Non-pigmented ciliary epithelial cell (primary cell): ENCODE measurements at regions not wholly inside any gene's neighbourhood (a gene's known extent, or its start where the extent isn't known, plus 50 kb on each side); places are given as distances from the start of the nearest gene placed in this dataset.
"Not testable (repeated sequence)": the region's sequence is repeated elsewhere in the genome, so short reads cannot be mapped to it uniquely, and the experiment has no call there.

Experiments used
- DNase-seq: peaks from one replicate; pipeline ENCODE4 v3.0.0-alpha.2; 2010; ENCODE audit warnings: low read depth

DNA sequence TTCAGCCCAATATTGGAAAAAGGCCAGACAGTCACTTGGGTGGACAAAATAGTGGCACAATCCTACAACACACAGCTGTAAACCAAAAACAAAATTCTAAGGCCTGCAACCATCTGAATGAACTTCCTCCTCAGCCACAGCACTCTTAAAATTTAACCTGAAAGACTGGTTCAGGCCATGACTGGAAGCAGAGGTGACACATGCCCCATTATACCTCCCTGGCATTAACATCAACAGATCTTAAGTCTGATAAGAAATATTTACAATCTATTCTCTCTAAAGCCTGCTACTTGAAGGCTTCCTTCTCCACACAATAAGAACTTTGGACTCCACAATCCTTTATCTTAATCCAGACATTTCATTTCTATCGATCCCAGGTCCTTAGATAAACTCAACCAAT lies 192.4 kb upstream of the LRP1B start:
- no peak for DNase-seq

DNA sequence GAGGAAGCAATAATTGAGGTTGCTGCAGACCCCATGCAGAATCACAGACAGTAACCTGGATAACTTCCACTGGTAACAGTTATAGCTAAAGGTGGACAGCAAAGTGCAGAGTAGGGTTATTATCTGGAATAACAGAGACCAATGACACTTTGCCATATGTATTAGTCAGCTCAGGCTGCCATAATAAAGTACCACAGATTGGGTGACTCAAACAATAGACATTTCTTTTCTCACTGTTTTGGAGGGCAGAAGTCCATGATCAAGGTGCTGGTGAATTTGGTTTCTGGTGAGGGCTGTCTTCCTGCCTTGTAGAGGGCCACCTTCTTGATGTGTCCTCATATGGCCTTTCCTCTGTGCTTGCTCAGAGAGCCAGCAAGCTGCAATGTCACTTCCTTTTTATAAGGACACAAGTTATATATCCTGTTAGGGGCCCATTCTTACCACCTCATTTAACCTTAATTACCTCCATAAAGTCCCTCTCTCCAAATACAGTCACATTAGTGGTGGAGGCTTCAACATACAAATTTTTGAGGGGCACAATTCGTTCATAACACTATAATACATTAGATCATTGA lies 191.0 kb upstream of the LRP1B start:
- DNase-seq, result no peak

- DNase-seq, result no peak
Measured at GRCh38 chr2:142320067-142320466, 189.3 kb upstream of the LRP1B start.

GRCh38 chr2:142316049-142316448 lies 185.2 kb upstream of the LRP1B start:
- DNase-seq, result no peak

- DNase-seq, result no peak
Measured at GRCh38 chr2:142315346-142315745, 184.5 kb upstream of the LRP1B start.

- DNase-seq, result no peak
Measured at GRCh38 chr2:142314164-142314563, 183.3 kb upstream of the LRP1B start.

GRCh38 chr2:142310530-142310929 lies 179.7 kb upstream of the LRP1B start:
- no peak for DNase-seq

GRCh38 chr2:142308744-142309143 lies 177.9 kb upstream of the LRP1B start:
- no peak for DNase-seq

GRCh38 chr2:142307616-142308115 lies 176.8 kb upstream of the LRP1B start:
- no peak for DNase-seq

DNA sequence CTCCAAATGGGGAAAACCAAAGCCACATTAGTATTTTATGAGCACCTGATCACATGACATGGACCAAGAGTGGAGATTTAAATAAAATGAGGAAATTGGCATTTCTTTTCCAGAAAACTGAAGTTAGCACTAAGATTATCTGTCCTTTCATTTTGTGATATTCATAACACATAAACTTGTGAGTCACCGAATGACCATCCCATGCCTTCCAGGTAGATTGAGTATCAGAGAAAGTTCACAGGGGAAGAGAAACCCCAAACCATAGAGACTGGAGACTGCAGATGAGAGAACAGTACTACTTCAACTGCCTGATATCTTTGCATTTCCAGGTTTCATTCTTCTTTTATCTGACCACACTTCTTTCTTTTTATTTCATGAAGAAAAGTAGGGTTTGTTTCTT lies 176.3 kb upstream of the LRP1B start:
- no peak for DNase-seq

GRCh38 chr2:142306131-142306530 lies 175.3 kb upstream of the LRP1B start:
- peak; percentile 35 for DNase-seq

- no peak for DNase-seq
Measured at GRCh38 chr2:142300517-142300916, 169.7 kb upstream of the LRP1B start.

- no peak for DNase-seq
Measured at GRCh38 chr2:142299021-142299420, 168.2 kb upstream of the LRP1B start.

- DNase-seq, result no peak
Measured at GRCh38 chr2:142294225-142294624, 163.4 kb upstream of the LRP1B start.

- DNase-seq, result peak; percentile 22
Measured at GRCh38 chr2:142291969-142292368, 161.2 kb upstream of the LRP1B start.

- DNase-seq, result no peak
Measured at GRCh38 chr2:142290931-142291330, 160.1 kb upstream of the LRP1B start.

DNA sequence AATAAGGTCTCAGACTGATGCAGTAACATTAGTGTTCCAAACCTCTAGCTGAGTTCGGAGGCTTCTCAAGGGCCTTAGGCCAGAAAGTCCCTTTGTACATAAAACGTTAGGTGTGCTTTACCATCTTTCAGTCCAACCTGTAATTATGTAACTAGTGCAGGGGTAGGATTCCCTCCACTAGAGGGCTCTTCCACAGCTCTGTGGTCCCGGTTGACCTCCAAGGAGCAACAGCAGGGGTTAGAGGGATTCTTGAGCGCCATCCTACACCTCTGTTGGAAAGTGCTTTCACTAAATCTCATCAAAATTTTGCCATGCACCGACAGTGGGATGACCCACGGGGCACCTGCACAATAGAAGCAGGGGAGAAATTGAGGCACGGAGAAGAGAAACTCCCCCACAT lies 155.8 kb upstream of the LRP1B start:
- DNase-seq, result no peak

GRCh38 chr2:142285480-142285879 lies 154.7 kb upstream of the LRP1B start:
- no peak for DNase-seq

DNA sequence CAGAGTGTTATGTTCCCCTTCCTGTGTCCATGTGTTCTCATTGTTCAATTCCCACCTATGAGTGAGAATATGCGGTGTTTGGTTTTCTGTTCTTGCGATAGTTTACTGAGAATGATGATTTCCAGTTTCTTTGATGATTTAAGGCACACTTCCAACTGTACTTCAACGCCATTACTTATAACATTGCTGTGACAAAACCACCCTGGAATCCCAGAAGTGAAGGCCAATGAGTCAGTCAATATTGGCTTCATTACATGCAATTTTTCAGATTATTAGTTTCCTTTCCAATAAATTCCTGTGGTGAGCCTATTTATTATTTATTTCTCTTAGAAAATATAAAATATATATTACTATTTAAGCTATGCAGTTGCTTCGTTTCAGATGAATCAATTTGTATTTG lies 153.5 kb upstream of the LRP1B start:
- not testable (repeated sequence) for DNase-seq

- no peak for DNase-seq
Measured at GRCh38 chr2:142280831-142281230, 150.0 kb upstream of the LRP1B start.

DNA sequence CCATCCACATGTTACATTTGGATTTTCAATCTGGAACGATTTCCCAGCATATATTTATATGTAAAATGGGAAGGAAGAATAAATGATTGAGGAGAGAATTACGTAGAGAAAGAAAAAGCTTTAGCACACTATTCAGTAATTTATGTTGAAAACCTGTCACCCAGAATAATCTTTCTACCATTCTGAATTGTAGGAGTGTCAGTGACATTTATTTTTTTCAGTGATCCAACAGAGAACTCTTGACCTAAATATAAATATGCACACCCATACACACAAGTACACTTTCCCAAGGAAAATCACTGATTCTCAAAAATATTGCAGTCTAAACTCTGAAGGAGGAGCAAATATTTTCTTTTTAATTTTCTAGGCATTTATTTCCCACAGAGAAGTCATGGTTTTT lies 140.2 kb upstream of the LRP1B start:
- no peak for DNase-seq

- DNase-seq, result no peak
Measured at GRCh38 chr2:142270291-142270690, 139.5 kb upstream of the LRP1B start.

GRCh38 chr2:142259356-142259755 lies 128.5 kb upstream of the LRP1B start:
- DNase-seq, result no peak

DNA sequence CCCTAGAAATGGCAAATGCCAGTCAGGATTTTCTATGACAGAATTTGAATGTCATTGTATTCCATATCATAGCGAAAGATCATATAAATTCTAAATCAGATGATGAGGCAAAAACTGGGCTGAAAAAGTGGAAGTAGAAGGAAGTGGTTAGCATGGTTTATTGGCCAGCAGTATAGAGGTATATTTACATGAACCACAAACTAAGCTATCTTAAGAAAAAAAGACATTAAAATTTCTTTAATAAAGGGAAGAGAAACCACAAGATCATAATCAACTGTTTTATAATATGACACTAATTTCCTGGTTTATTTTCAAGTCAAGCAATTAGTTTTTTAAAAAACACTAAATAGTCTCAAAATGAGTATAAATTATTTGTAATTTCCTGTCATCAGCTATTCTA lies 123.2 kb upstream of the LRP1B start:
- no peak for DNase-seq

DNA sequence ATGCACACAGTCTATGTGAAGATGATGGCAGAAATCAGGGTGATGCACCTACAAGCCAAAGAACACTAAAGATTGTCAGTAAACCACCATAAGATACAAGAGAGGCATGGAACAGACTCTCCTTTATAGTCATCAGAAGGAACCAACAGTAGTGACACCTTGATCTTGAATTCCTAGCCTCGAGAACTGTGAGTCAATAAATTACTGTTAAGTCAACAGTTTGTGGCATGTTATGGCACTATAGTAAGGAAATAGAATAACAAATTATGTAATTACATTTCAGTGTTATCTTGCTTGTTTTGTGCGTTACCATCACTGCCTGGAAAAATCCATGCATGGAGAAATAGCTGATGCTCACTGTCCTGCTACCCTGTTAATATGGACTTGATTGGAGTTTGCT lies 110.2 kb upstream of the LRP1B start:
- DNase-seq, result no peak
